NCI-H2107 (cell line): ENCODE measurements at regions not wholly inside any gene's neighbourhood (a gene's known extent, or its start where the extent isn't known, plus 50 kb on each side); places are given as distances from the start of the nearest gene placed in this dataset.
"Not testable (repeated sequence)": the region's sequence is repeated elsewhere in the genome, so short reads cannot be mapped to it uniquely, and the experiment has no call there.

Source experiments
- DNase-seq: peaks from one replicate; lab custom pipeline; 2025; lab: John Stamatoyannopoulos, UW

GRCh38 chr6:9024246-9024645 lies 588.9 kb upstream of the SLC35B3 start:
- DNase-seq: not testable (repeated sequence)

DNA sequence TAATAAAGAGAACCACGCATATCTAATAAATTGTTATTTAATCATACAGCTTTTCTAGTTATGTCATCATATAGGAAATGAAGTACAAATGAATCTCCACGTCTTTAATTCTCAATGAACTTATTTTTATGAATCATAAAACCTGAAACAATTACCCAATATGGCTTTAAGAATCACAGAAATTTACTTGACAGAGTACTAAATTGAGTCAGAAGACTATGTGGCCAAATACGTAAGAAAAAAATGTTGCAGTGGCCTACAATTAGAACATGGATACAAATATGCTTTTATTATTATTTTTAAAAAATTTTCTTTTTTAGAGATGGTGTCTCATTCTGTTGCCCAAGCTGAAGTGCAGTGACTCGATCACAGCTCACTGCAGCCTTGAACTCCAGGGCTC lies 584.7 kb upstream of the SLC35B3 start:
- no peak for DNase-seq

DNA sequence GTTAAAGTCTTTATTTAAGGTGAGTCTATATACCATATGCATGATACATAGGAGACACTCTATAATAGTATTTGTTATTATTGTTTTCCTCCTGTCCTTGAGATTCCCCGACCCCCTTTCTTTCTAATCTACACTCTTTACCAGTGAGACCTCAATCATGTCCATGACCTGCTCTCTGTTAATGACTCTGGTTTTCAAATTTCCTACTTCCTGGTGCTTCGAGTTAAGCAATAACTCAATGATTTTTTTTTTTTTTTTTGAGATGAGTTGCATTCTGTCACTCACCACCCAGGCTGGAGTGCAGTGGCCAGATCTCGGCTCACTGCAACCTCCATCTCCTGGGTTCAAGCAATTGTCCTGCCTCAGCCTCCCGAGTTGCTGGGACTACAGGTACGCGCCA lies 574.6 kb upstream of the SLC35B3 start:
- no peak for DNase-seq

DNA sequence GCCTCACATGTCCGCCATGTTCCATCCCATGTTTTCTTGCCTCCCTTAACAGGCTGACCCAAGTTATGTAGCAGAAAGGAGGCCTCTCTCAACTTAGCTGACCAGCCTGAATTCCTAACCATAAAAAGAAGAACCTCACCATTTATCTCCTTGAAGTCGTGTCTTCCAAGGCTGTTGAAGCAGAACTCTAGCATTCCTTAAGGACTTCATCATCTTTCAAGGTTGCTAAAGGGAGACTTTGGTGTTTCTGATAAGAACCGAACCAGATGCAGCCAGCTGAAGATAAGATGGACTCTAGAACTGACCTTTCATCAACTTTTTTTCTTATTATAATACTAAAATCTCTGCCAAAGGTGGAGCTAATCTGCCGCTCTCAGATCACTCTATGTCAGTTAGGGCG lies 571.7 kb upstream of the SLC35B3 start:
- no peak for DNase-seq

GRCh38 chr6:9002833-9003232 lies 567.5 kb upstream of the SLC35B3 start:
- no peak for DNase-seq

DNA sequence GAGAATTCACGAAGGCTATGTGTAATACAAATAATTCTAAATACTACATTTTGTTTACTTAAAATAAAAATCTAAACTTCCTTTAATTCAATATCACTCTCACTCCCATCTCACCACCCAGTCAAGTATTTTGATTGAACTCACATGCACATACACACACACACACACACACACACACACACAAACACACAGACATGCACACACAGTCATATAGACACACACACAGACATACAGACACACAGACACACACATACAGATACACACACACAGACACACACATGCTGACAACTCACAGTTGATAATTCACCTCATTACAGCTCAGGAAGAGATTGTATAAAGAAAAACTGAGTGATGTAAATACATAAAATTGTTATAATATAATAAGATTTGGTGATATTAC lies 559.8 kb upstream of the SLC35B3 start:
- no peak for DNase-seq

- no peak for DNase-seq
Observed at GRCh38 chr6:8993111-8993510, 557.8 kb upstream of the SLC35B3 start.

- DNase-seq: no peak
Observed at GRCh38 chr6:8991844-8992243, 556.5 kb upstream of the SLC35B3 start.

GRCh38 chr6:8990075-8990474 lies 554.7 kb upstream of the SLC35B3 start:
- no peak for DNase-seq

DNA sequence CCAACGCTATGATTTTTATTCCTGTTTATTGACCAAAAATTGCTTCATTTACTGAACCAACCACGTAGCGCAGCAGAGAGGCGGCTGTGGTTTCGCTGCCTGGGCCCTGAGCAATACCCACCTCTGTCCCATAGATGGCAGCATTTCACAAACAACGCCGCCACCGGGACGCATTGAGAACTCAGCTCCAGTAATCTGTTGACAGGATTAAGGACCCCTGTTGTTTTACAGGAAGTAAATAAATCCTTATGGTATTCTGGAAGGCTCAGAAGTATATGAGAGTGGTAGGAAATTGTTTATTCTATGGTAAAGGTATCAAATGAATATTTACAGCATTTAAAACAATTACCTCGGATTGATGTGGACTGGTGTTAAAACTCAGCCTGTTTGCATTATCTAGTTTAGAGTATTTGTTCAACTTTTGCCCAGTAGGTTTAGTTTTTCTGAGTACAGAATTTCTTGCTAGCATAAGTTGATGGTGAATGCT lies 547.9 kb upstream of the SLC35B3 start:
- peak; percentile 51 for DNase-seq

DNA sequence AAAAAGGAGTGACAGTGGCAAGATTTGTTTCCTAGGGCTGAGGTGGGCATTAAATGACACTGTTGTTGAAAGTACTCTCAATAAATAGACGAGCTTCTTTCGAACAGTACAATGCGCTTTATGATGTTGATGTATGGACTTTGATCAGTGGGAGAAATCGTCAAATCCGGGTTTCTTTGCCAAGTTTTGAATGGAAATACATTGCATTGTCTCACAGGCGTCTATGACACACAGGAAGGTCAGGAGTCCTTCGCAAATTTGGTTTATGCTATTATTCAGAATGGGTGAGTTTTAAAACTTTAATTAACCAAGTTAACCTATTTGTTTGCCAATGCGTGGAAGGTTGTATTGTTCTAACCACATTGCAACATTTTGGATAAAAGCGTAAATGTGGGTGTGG lies 547.3 kb upstream of the SLC35B3 start:
- no peak for DNase-seq

GRCh38 chr6:8973395-8973794 lies 538.0 kb upstream of the SLC35B3 start:
- DNase-seq: no peak

DNA sequence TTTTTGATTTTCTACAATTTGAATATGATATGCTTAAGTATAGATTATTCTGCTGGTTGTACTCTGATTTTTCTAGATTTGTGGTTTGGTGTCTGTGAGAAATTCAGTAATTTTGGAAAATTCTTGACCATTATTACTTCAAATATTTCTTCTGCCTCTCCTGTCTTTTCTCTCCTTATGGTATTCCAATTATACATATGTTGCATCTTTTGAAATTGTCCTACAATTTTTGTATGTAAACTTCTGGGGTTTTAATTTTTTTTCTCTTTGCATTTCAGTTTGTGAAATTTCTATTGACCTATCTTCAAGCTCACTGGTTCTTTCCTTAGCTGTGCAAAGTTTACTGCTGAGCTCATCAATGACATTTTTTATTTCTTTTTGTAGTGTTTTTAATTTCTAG lies 534.4 kb upstream of the SLC35B3 start:
- DNase-seq: no peak

GRCh38 chr6:8958894-8959511 lies 523.7 kb upstream of the SLC35B3 start:
- DNase-seq: no peak

DNA sequence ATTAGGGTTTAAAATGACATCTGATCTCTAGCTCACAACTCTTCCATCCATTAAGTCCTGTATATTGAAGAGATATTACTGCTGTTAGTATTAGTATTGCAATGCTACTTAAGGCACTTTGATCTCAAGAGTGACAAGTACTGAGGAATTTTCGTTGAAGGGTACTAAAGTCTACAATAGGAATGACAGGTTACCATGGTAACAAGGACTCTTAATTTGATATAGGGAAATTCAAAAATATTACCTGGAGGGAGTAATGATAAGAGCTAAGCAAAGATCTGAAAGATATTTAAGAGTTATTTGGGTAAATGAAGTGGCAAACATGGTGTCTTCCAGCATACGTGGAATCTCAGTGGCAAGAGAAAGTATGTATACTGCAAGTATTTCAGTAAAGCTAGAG lies 518.0 kb upstream of the SLC35B3 start:
- DNase-seq: no peak

DNA sequence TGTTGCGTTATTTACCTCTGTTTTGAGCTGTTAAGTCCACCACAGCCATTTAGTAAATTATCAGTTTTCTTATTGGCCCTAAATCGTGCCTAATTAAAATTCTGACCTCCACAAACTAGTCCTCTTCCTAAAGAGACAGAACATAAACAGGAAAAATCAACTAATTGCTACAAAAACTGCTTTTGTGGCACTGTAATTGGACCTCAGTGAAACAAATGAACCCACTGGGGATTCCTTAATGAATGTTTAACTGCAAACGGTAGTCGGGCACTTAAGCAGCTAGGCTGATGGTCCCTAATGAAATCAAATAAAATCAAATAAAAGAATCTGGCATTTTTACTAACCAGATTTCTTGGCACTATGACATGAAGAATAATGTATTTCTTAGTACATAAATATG lies 513.4 kb upstream of the SLC35B3 start:
- no peak for DNase-seq

DNA sequence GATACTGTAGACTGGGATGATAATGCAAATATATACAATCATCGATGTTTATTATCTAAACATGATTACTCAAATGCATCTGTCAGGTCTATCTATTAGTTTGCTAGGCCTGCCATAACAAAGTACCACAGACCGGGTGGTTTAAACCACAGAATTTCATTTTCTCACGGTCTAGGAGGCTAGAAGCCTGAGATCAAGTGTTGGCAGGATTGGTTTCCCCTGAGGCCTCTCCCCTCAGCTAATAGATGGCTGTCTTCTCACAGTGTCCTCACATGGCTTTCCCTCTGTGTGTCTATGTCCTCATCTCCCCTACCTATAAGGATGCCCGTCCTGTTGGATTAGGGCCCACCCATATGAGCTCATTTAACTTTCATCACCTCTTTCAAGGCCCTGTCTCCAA lies 512.6 kb upstream of the SLC35B3 start:
- no peak for DNase-seq

DNA sequence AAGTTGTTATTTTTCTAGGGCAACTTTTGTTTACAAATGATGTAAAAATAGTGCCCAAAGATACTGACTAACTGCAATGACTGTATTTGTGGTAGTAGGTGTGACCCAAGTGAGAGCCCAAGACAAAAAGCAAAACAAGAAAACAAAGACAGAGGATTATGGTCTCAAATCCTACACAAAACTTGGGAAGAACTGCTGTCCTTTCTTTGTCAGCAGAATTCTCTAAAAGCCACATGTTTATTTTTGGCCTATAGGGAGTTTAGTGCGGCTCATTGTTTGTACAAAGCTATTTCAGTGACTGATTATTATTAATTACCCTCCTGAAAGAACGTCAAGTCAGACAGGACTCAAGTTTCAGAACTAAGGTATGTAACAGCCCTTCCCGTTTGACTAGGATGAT lies 509.2 kb upstream of the SLC35B3 start:
- no peak for DNase-seq

GRCh38 chr6:8943073-8943472 lies 507.7 kb upstream of the SLC35B3 start:
- no peak for DNase-seq

DNA sequence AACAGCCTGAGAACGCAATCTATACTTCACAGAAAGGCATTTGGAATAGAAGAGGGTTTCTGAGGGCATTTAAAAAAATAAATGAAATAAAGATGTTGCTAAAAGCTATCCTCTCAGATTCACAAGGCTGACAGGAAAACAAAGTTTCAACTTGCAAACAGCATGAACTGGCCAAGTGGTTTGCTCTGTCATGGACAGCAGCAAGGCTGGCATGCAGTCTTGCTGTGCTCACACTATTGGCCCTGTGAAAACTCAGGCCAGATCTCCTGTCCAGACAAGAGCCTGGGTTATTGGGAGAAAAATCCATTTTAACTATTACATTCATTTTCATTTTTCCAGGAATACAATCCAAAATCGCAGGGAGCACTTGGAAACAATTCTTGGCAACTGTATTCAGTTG lies 506.2 kb upstream of the SLC35B3 start:
- no peak for DNase-seq

- DNase-seq: no peak
Observed at GRCh38 chr6:8940356-8940755, 505.0 kb upstream of the SLC35B3 start.

GRCh38 chr6:8939615-8940014 lies 504.3 kb upstream of the SLC35B3 start:
- no peak for DNase-seq

- DNase-seq: no peak
Observed at GRCh38 chr6:8934318-8934717, 499.0 kb upstream of the SLC35B3 start.

DNA sequence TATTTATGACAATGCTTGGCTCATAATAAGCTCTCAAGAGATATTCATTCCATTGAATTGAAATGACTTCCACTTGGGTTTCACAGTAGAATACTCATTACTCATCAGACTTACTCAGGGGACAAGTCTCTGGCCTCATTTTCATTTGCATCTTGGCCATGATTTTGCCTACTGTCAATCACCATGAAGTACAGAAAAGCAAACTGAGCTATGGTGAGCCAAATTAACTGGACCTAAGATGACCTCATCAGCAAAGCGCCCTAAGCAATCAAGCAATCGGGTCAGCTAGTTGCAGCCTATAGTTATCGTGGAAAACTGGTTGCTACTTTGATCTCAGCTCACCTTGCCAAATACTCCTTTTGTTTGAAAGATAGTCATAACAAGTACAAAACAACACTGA lies 494.7 kb upstream of the SLC35B3 start:
- no peak for DNase-seq

- not testable (repeated sequence) for DNase-seq
Observed at GRCh38 chr6:8920244-8920643, 484.9 kb upstream of the SLC35B3 start.
